ENCODE measurements at regions not wholly inside any gene's neighbourhood (a gene's known extent, or its start where the extent isn't known, plus 50 kb on each side); places are given as distances from the start of the nearest gene placed in this dataset.

- H3K9me3 ChIP-seq, result no peaks in the 10 kb centered on the region
- no peaks in the 10 kb centered on the region for H3K36me3 ChIP-seq
- no peak for DNase-seq
- no peak overlapping the region for H3K4me3 ChIP-seq (ENCODE audit: low read depth, low read length)
- no peaks in the 10 kb centered on the region for H3K4me1 ChIP-seq
- H3K27me3 ChIP-seq, result no peaks in the 10 kb centered on the region
- TF ChIP-seq CTCF (IDR thresholded peaks at IDR 0.05; ENCODE audit: low read depth, low read length), result no peak
These were observed 299.3 kb downstream of the RND3 start for GRCh38 chr2:150188177-150188576.

GRCh38 chr2:150182566-150183235 lies 304.8 kb downstream of the RND3 start:
- no peaks in the 10 kb centered on the region for H3K27me3 ChIP-seq
- TF ChIP-seq CTCF (IDR thresholded peaks at IDR 0.05; ENCODE audit: low read depth, low read length), result no peak
- no peak for DNase-seq
- H3K36me3 ChIP-seq, result no peaks in the 10 kb centered on the region
- no peak overlapping the region for H3K4me3 ChIP-seq (ENCODE audit: low read depth, low read length)
- no peaks in the 10 kb centered on the region for H3K9me3 ChIP-seq
- no peaks in the 10 kb centered on the region for H3K4me1 ChIP-seq

- DNase-seq, result no peak
- no peak for TF ChIP-seq CTCF (IDR thresholded peaks at IDR 0.05; ENCODE audit: low read depth, low read length)
- no peaks in the 10 kb centered on the region for H3K4me1 ChIP-seq
- no peak overlapping the region for H3K4me3 ChIP-seq (ENCODE audit: low read depth, low read length)
- H3K36me3 ChIP-seq, result no peaks in the 10 kb centered on the region
- no peaks in the 10 kb centered on the region for H3K9me3 ChIP-seq
- no peaks in the 10 kb centered on the region for H3K27me3 ChIP-seq
These were observed 308.9 kb downstream of the RND3 start for GRCh38 chr2:150178591-150178990.

- Histone ChIP-seq H3K27me3 (no peaks in the 10 kb centered on the region), H3K36me3 (no peaks in the 10 kb centered on the region), H3K9me3 (no peaks in the 10 kb centered on the region), H3K4me3 (ENCODE audit: low read depth, low read length) (no peak overlapping the region), H3K4me1 (no peaks in the 10 kb centered on the region)
- no peak for TF ChIP-seq CTCF (IDR thresholded peaks at IDR 0.05; ENCODE audit: low read depth, low read length)
- no peak for DNase-seq
These were observed 312.5 kb downstream of the RND3 start for GRCh38 chr2:150174971-150175421.

GRCh38 chr2:150174056-150174805 lies 313.2 kb downstream of the RND3 start:
- Histone ChIP-seq H3K4me1 (no peaks in the 10 kb centered on the region), H3K36me3 (no peaks in the 10 kb centered on the region), H3K4me3 (ENCODE audit: low read depth, low read length) (no peak overlapping the region), H3K27me3 (no peaks in the 10 kb centered on the region), H3K9me3 (no peaks in the 10 kb centered on the region)
- no peak for TF ChIP-seq CTCF (IDR thresholded peaks at IDR 0.05; ENCODE audit: low read depth, low read length)
- no peak for DNase-seq

- Histone ChIP-seq H3K4me1 (no peaks in the 10 kb centered on the region), H3K4me3 (ENCODE audit: low read depth, low read length) (no peak overlapping the region), H3K27me3 (no peaks in the 10 kb centered on the region), H3K9me3 (no peaks in the 10 kb centered on the region), H3K36me3 (no peaks in the 10 kb centered on the region)
- DNase-seq, result no peak
- TF ChIP-seq CTCF (IDR thresholded peaks at IDR 0.05; ENCODE audit: low read depth, low read length), result no peak
These were observed 316.4 kb downstream of the RND3 start for GRCh38 chr2:150171065-150171548.

Data from BE2C (cell line).